Right lobe of liver (tissue), 4 donors: ENCODE measurements at regions not wholly inside any gene's neighbourhood (a gene's known extent, or its start where the extent isn't known, plus 50 kb on each side); places are given as distances from the start of the nearest gene placed in this dataset.

Experiments used
- CTCF ChIP-seq, 4 donors: fragments of 200-600 bp in 3 of 4; fragments of 450-650 bp in 1 of 4; IDR thresholded peaks; one replicate each; pipeline versions ENCODE4 v1.5.1 to v1.8.0; 2016 to 2022; ENCODE audit warnings: antibody characterized with exemption in 4 of 4, mild to moderate bottlenecking in 2 of 4
- POLR2A ChIP-seq: fragments of 450-650 bp; IDR thresholded peaks from one replicate; pipeline ENCODE4 v1.6.1; 2017; ENCODE audit warnings: antibody characterized with exemption, mild to moderate bottlenecking
- donor health status: DM: no; HTN: no; CAD: no.
- donor health status: DM: no; HTN: no; CAD: no.
- donor health status: DM: no; HTN: yes; CAD: no.

- TF ChIP-seq CTCF (IDR thresholded peaks at IDR 0.05) (no peak), POLR2A (no peak)
Measured at GRCh38 chr22:34579519-34579918, 486.4 kb upstream of the ISX start.
